GM12891 (cell line): ENCODE measurements at regions not wholly inside any gene's neighbourhood (a gene's known extent, or its start where the extent isn't known, plus 50 kb on each side); places are given as distances from the start of the nearest gene placed in this dataset.
A peak's percentile ranks its signal among the peaks of the same experiment; 100 is the strongest.

Experiments used
- DNase-seq: peaks from one replicate; pipeline ENCODE4 v3.0.0; 2011; ENCODE audit warnings: low spot score; ENCODE audit not compliant: insufficient read length
- FAIRE-seq: peaks from 2 replicates; lab custom pipeline; 2011; peaks lifted over from hg19 to GRCh38; lab: Jason Lieb, UNC
- PAX5 ChIP-seq: IDR thresholded peaks from 2 replicates; pipeline ENCODE4 v1.6.1; 2011; ENCODE audit warnings: low read length, moderate library complexity, mild to moderate bottlenecking; ENCODE audit not compliant: insufficient read depth, severe bottlenecking
- POLR2A ChIP-seq: IDR thresholded peaks from 2 replicates; pipeline ENCODE4 v1.6.1; 2011; ENCODE audit warnings: low read depth, low read length, control low read depth
- POLR2AphosphoS5 ChIP-seq: IDR thresholded peaks from 2 replicates; pipeline ENCODE4 v1.6.1; 2011; ENCODE audit warnings: low read depth, low read length, control low read depth
- POU2F2 ChIP-seq: IDR thresholded peaks from 2 replicates; pipeline ENCODE4 v1.6.1; 2011; ENCODE audit warnings: low read depth, mild to moderate bottlenecking, control low read depth, low read length, moderate library complexity
- SPI1 ChIP-seq: IDR thresholded peaks from 2 replicates; pipeline ENCODE4 v1.6.1; 2011; ENCODE audit warnings: low read depth, low read length, control low read depth
- TAF1 ChIP-seq: IDR thresholded peaks from 2 replicates; pipeline ENCODE4 v1.6.1; 2011; ENCODE audit warnings: low read depth, low read length, control low read depth

DNA sequence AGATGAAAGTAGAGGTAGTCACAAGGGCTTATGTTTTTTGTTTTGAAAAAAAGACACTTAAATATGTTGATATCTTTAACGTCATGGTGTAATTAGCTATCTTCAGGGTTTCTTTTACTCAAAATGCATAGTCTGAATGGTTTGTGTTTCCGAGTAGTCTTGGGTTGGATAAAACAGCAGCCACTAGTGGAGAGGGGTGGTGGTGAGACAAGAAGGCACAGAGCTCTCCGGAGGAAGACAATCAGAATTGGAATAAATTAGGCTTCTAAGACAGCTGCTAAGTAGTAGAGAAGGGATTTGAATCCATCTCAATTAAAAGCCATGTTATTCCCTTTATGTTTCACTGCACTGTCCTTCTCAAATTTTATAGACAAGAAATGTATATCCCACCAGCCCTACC is 240.4 kb upstream of the VEGFC start:
- DNase-seq, result no peak
- FAIRE-seq, result no peak
- TF ChIP-seq POLR2A (no peak), PAX5 (no peak), POU2F2 (no peak), SPI1 (no peak), POLR2AphosphoS5 (no peak), TAF1 (no peak)

DNA sequence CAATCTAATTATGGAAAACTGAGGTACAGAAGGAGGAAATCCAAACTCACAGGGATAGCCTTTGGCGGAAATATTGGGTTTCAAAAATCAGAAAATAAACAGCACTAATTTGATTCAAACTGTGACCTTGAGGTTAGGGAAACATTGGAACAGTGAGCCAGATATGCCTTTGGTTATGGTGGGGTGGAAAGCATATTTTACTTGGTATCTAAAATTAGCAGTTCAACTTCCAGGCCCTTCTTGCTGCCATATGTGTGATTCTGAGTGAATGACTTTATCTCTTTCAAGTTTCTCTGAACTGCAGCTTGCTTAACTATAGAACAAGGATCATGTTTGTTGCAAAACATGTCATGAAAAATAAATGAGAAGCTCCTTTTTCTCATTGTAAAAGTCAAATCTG is 240.9 kb upstream of the VEGFC start:
- FAIRE-seq, result no peak
- TF ChIP-seq POLR2AphosphoS5 (no peak), TAF1 (no peak), POU2F2 (no peak), PAX5 (no peak)
- DNase-seq, result no peak

DNA sequence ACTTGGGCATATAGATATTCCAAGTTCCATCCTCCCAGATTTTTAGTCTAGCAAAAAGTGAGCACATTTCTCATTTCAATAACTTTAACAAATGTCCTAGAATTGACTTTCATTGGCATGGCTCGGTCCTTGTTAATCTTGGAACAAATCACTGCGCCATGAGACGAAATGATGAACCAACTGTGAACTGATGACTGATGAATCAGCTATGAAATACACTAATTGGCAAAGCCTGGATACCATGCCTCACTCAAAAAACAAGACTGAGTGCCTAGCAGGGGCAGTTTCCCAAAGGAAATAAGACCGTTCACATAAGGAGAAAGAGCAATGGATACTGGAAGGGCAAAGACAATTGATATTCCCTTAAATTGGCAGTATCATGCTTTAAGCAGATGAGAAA is 248.6 kb upstream of the VEGFC start:
- DNase-seq, result no peak
- TF ChIP-seq POLR2AphosphoS5 (no peak), POLR2A (no peak), POU2F2 (no peak), PAX5 (no peak), TAF1 (no peak), SPI1 (no peak)
- FAIRE-seq, result no peak

DNA sequence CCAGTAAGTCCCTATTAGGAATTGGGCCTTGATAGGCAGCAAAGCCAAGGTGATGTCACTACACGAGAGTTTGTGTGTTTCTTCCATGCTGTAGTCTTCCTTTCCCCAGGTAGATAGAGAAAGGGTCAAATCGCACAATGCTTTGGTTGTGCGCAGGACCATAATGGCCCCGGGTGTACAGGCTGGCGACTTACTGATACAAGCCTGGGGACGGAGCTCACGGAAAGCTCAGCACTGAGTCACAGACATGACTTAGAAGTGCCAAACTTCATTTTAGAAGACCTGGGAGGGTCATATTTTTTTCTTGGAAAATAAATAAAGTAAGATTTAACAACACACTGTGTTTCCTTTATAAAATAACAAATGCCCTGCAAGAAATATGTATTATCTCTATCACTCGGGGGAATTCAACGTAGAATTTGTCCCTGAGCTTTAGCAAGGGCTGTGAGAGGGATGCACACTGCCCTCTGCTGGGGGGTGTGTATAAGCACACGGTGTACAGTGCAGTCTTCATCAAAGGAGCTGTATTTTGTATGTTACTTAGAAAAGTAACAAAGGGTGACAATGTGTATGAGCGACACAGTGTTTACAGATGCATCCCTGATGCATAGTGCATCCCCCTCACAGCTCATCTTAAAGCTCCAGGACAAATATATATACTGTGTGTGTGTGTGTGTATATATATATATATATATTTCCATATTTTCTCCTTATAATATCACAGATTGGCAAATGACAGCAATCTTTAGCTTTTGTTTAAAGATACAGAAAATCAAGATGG is 254.5 kb upstream of the VEGFC start:
- TF ChIP-seq POU2F2 (no peak), TAF1 (no peak), POLR2AphosphoS5 (no peak), POLR2A (no peak), PAX5 (no peak), SPI1 (no peak)
- DNase-seq (peak; percentile 10), FAIRE-seq (peak; percentile 76)

DNA sequence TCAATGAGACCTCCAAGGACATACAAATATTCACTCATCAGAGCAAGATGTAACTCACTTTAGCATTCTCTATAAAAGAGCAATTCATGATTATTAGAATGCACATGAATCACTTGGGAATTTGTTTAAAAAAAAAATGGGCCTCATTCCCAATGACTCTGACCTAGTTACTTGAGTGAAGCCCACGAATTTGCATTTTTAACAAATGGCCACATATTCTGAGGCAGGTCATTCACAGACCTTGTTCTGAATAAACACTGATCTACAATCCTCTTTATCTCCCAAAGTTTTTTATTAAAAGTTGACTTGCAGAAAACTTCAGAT is 255.1 kb upstream of the VEGFC start:
- TF ChIP-seq POU2F2, result no peak
- no peak for TF ChIP-seq POLR2AphosphoS5
- no peak for TF ChIP-seq PAX5
- no peak for TF ChIP-seq POLR2A
- TF ChIP-seq SPI1, result no peak
- TF ChIP-seq TAF1, result no peak
- FAIRE-seq, result no peak
- DNase-seq, result no peak

DNA sequence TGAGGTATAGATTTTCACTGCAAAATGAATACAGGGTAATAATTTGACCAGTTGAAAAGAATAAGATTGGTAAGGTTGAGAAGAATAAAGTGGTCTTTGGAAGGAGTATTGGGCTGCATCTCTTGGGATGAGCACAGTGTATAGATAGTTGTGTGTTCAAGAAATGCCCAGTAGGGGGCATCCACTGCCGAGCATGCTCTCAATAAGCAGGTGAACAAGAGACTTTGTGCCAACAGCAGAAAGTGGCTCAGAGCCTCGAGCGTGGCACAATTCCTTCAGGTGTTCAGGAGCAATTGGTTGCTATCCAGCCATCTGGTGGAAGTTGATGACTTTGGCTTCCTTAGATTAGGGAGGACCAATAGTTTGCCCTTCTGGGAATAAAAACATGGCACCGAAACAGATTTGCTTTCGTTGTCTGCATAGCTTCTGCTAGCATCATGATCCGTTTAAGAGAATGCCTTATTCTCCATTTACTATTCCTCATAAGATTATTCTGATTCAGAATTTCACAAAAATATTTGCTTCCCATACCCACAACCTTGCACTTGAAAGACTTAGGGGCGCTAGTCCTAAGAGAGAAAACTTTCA is 258.1 kb upstream of the NEIL3 start:
- peak; percentile 5 for DNase-seq
- TF ChIP-seq POLR2AphosphoS5 (no peak), PAX5 (no peak), TAF1 (no peak), POLR2A (no peak)
- FAIRE-seq, result peak; percentile 88

DNA sequence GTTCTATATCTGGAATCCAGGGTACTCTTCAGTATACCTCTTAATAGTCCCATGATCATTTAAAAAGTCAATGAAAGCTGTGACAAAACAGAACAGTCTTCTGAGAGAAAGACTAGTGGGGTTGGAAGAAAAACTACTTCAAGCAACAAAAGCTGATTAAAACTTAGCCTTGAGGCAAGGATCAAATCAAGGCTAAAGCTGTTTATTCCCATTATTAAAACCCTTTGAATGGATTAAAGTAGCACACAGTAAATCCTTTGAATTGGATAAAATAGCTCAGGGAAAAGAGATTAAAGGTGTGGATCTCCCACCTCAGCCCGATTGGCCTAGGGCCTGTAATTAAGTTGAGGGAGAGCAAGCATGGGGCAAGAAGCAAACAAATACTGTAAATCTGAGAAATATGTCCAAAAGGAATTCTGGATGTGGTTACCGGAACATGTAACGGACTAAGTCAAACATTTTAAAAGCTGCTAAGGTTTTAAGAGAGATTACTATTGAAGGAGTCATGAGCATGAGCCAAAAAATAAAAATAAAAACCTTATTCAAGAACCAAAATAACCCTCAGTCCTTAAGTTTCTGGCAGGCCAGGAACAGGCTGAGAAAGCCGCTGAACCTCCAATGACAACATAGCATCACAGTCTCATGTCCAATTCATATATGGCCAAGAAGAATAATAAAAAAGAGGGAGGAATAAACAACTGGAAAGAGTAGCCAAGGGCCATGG is 257.3 kb upstream of the NEIL3 start:
- no peak for DNase-seq
- TF ChIP-seq TAF1 (no peak), SPI1 (no peak), PAX5 (no peak), POLR2AphosphoS5 (no peak), POLR2A (no peak)
- no peak for FAIRE-seq

DNA sequence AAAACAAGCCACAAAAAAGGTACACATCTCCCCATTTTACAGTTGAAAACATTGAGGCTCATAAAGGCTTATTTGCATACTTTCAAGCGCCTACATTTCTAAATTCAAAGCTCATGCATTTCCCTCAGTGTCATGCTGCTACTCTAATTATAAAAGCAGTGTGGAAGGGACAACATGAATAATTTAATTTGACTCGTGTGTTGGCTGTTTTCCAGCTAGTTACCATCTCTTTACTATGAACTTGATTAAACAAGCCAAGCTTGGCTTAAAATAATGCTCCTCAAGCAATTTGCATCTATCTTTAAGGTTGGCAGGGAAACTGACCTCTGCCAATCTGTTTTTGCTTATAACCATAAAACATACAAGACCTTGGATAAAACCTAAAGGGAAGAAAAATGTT is 252.5 kb upstream of the NEIL3 start:
- TF ChIP-seq SPI1, result no peak
- no peak for TF ChIP-seq PAX5
- no peak for TF ChIP-seq POU2F2
- TF ChIP-seq TAF1, result no peak
- TF ChIP-seq POLR2AphosphoS5, result no peak
- TF ChIP-seq POLR2A, result no peak
- FAIRE-seq (no peak), DNase-seq (no peak)

DNA sequence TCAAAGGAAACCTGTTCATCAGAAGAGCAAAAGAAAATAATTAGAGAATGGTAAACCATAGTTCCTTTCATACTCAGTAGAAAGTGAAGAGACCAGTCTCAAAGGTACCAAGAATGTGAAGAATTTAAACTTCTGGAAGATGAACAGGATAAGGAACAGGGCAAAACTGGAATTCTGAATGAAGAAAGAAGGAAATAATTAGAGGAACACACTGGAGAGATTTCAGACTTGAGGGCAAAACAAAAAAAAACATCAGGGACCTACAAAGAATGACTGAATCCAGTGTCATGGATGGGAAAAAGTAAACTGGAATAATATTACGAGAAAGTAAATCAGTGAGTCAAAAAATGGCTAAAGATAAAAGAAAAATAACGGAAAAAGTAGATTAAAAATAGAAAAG is 245.6 kb upstream of the NEIL3 start:
- no peak for FAIRE-seq
- DNase-seq, result no peak

More for the DNA sequence above, 245.6 kb upstream of the NEIL3 start:
- TF ChIP-seq POLR2A (no peak), POU2F2 (no peak), SPI1 (no peak), POLR2AphosphoS5 (no peak), PAX5 (no peak), TAF1 (no peak)
